ENCODE measurements at regions not wholly inside any gene's neighbourhood (a gene's known extent, or its start where the extent isn't known, plus 50 kb on each side); places are given as distances from the start of the nearest gene placed in this dataset.

DNA sequence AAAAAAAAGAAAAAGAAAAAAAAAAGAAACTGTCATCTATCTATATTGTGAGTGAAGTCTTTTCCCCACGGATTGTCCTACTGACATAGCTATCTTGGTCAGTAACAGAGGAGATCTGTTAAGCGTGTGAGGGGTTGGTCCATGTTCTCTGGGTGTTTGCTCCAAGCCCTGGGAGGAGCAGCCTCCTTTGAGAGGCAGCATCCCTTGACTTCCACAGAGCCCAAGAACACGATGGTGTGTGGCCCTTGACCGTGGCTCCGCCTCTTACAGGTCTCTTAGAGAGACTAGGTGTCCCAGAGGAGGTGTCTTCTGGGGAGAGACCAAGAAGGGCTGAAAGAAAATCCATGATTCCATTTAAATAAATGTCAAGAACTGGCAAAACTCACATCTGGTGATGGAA lies 60.1 kb upstream of the GTSF1L start:
- FAIRE-seq = no peak

More for the DNA sequence above, 60.1 kb upstream of the GTSF1L start:
- Histone ChIP-seq H3K4me3 (replicated peaks in 1 of 3; ENCODE audit: insufficient read depth in 1 of 3, low read depth in 2 of 3, low read length in 3 of 3) (no peak overlapping the region), H3K9ac (ENCODE audit: insufficient read depth, low read depth, low read length) (no peak overlapping the region), H3K36me3 (replicated peaks in 1 of 2; ENCODE audit: control insufficient read depth in 1 of 2, insufficient read depth in 2 of 2, low read length in 2 of 2) (no peaks in the 10 kb centered on the region), H4K20me1 (ENCODE audit: insufficient read depth, low read length) (no peaks in the 10 kb centered on the region), H3K4me2 (ENCODE audit: low read depth, low read length) (no peak overlapping the region), H3K27ac (ENCODE audit: extremely low read length, insufficient read depth, low read length) (no peak overlapping the region), H3K4me1 (ENCODE audit: insufficient read depth, low read length) (no peaks in the 10 kb centered on the region), H3K9me3 (ENCODE audit: low read length) (no peaks in the 10 kb centered on the region), H3K27me3 (ENCODE audit: control insufficient read depth in 1 of 2, insufficient read depth in 2 of 2, low read length in 2 of 2) (no peaks in the 10 kb centered on the region; a peak in 1 of 5 replicates), H3K79me2 (ENCODE audit: insufficient read depth, low read length) (no peaks in the 10 kb centered on the region), H2AFZ (ENCODE audit: low read length) (no peak overlapping the region)
- WGBS (ENCODE audit: low lambda C conversion rate) = 16% methylated on average over 5 of the region's 5 CpGs
- intact Hi-C loops (cut with micrococcal nuclease; ENCODE audit: unreplicated experiment) = no loop called here
- in situ Hi-C loops (cut with HindIII; ENCODE audit: extremely low pct_ligation_motif_present, low pct_unique_long_range_greater_than_20kb) = no loop called here
- no TSS peak for BruUV-seq (replicated peaks)
- no peak for DNase-seq (ENCODE audit: low spot score)
- TF ChIP-seq TAF15 (IDR thresholded peaks at IDR 0.05; ENCODE audit: low read depth, low read length, poor library complexity, severe bottlenecking) (no peak), SUZ12 (IDR thresholded peaks at IDR 0.05; ENCODE audit: low read depth, low read length) (no peak)
- TF ChIP-seq, protein P1, sequence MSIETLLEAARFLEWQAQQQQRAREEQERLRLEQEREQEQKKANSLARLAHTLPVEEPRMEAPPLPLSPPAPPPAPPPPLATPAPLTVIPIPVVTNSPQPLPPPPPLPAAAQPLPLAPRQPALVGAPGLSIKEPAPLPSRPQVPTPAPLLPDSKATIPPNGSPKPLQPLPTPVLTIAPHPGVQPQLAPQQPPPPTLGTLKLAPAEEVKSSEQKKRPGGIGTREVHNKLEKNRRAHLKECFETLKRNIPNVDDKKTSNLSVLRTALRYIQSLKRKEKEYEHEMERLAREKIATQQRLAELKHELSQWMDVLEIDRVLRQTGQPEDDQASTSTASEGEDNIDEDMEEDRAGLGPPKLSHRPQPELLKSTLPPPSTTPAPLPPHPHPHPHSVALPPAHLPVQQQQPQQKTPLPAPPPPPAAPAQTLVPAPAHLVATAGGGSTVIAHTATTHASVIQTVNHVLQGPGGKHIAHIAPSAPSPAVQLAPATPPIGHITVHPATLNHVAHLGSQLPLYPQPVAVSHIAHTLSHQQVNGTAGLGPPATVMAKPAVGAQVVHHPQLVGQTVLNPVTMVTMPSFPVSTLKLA (IDR thresholded peaks at IDR 0.05) = no peak
- TF ChIP-seq, protein P2, sequence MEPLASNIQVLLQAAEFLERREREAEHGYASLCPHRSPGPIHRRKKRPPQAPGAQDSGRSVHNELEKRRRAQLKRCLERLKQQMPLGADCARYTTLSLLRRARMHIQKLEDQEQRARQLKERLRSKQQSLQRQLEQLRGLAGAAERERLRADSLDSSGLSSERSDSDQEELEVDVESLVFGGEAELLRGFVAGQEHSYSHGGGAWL (CRISPR knock-in tag; IDR thresholded peaks at IDR 0.05) = no peak
- TF ChIP-seq, protein P3, sequence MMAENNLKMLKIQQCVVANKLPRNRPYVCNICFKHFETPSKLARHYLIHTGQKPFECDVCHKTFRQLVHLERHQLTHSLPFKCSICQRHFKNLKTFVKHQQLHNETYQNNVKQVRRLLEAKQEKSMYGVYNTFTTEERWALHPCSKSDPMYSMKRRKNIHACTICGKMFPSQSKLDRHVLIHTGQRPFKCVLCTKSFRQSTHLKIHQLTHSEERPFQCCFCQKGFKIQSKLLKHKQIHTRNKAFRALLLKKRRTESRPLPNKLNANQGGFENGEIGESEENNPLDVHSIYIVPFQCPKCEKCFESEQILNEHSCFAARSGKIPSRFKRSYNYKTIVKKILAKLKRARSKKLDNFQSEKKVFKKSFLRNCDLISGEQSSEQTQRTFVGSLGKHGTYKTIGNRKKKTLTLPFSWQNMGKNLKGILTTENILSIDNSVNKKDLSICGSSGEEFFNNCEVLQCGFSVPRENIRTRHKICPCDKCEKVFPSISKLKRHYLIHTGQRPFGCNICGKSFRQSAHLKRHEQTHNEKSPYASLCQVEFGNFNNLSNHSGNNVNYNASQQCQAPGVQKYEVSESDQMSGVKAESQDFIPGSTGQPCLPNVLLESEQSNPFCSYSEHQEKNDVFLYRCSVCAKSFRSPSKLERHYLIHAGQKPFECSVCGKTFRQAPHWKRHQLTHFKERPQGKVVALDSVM (CRISPR knock-in tag; IDR thresholded peaks at IDR 0.05) = no peak
- TF ChIP-seq, protein P4, sequence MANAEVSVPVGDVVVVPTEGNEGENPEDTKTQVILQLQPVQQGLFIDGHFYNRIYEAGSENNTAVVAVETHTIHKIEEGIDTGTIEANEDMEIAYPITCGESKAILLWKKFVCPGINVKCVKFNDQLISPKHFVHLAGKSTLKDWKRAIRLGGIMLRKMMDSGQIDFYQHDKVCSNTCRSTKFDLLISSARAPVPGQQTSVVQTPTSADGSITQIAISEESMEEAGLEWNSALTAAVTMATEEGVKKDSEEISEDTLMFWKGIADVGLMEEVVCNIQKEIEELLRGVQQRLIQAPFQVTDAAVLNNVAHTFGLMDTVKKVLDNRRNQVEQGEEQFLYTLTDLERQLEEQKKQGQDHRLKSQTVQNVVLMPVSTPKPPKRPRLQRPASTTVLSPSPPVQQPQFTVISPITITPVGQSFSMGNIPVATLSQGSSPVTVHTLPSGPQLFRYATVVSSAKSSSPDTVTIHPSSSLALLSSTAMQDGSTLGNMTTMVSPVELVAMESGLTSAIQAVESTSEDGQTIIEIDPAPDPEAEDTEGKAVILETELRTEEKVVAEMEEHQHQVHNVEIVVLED (CRISPR knock-in tag; IDR thresholded peaks at IDR 0.05; ENCODE audit: borderline replicate concordance) = no peak
- no peak for ATAC-seq
- CTCF ChIA-PET (ENCODE audit: low intra/inter-chr PET ratio, low total read pairs) = no interaction called here
- POLR2A ChIA-PET = no interaction called here

Data from HepG2 (cell line).